GM18499 (cell line): ENCODE measurements at regions not wholly inside any gene's neighbourhood (a gene's known extent, or its start where the extent isn't known, plus 50 kb on each side); places are given as distances from the start of the nearest gene placed in this dataset.
A peak's percentile ranks its signal among the peaks of the same experiment; 100 is the strongest.
"Not testable (repeated sequence)": the region's sequence is repeated elsewhere in the genome, so short reads cannot be mapped to it uniquely, and the experiment has no call there.

Experiments
- ATAC-seq: cut with Tn5 transposase; IDR thresholded peaks from one replicate; pipeline ENCODE4 v1.9.1; 2021; ENCODE audit warnings: moderate number of reproducible peaks; ENCODE audit not compliant: insufficient read depth, unreplicated experiment

GRCh38 chr2:39487398-39488250, 50.5 kb upstream of the MAP4K3 start:
- ATAC-seq, result no peak

GRCh38 chr2:39488450-39488849, 51.4 kb upstream of the MAP4K3 start:
- ATAC-seq, result no peak

- no peak for ATAC-seq
These were observed 53.5 kb upstream of the MAP4K3 start for GRCh38 chr2:39490586-39490985.

- no peak for ATAC-seq
These were observed 54.6 kb upstream of the MAP4K3 start for GRCh38 chr2:39491653-39492052.

DNA sequence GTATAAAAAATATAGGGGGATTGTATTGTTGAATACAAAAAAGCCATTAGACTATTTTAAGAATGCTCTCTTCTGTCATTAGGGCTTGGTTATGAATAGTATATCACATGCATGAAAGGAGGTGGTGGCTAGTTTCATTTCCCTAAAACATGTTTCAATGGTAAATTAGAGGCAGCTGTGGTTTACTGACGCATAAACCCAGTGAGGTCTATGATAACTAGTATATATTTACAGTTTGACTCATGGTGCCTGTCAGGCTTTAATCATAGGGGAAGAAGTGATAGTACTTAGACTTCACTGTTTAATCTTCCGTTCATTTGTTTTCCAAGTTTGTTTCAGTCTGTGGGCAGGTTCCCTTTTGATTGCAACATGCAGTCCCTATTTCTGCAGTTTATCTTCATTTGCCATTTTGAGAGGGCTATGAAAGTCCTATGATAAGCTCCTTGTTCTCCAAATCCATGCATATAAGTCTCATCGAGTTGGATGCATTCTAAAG, 55.1 kb upstream of the MAP4K3 start:
- ATAC-seq, result peak; percentile 95

GRCh38 chr2:39492716-39493115, 55.6 kb upstream of the MAP4K3 start:
- ATAC-seq, result no peak

DNA sequence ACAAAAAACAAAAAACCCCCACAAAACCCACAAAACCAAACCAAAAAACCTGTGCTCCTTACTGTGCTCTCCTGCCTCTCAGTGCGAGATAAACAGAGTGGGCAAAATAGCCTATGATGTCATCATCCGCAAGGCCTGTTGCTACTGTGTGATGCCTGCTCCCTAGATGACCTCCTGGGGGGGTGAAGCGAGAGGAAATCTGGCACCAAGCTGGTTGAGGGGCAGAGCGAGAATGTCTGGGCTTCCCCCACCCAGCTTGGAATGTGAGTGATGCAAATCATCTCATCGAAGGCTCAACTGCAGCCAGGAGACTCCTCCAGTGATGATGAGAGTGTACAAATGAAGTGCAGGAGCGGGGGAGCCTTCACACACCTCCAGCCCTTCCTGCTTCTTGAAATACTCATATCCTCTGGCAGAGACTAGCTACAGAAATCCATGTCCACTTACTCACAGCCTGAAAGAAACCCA, 57.7 kb upstream of the MAP4K3 start:
- ATAC-seq, result peak; percentile 37

DNA sequence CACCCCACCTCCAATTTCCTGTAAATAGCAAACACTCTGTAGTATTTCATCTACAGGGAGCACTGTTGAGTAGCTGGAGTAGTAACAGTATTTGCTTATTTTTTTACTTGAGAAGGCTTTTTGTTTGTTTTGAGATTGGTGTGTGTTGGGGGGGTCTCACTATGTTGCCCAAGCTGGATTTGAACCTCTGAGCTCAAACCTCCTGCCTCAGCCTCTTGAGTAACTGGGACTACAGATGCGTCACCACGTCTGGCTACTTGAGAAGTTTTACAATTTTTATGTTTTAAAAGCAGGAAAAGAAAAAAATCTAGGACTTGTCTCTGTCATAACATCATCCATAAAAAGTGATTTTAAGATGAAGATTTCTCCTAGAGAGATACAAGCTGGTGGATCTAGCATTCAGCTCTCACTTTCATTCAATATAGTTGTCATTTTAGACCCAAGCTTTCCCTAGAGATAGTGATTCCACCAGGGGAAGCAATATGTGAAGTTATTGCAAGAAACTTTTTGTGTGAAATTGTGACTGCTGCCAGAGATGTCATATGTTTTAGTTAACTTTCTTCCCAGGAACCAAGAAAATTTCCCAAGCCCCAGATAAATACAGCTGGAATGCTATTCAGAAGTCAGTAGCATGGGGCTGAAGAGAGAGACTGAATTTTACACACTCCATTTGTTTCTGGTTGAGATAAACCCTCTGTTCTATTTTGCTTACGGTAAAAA, 60.2 kb upstream of the MAP4K3 start:
- no peak for ATAC-seq

DNA sequence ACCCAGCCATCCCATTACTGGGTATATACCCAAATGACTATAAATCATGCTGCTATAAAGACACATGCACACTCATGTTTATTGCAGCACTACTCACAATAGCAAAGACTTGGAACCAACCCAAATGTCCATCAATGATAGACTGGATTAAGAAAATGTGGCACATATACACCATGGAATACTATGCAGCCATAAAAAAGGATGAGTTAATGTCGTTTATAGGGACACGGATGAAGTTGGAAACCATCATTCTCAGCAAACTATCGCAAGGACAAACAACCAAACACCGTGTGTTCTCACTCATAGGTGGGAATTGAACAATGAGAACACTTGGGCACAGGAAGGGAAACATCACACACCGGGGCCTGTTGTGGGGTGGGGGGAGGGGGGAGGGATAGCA, 61.1 kb upstream of the MAP4K3 start:
- ATAC-seq, result not testable (repeated sequence)

GRCh38 chr2:39498786-39499185, 61.7 kb upstream of the MAP4K3 start:
- no peak for ATAC-seq

DNA sequence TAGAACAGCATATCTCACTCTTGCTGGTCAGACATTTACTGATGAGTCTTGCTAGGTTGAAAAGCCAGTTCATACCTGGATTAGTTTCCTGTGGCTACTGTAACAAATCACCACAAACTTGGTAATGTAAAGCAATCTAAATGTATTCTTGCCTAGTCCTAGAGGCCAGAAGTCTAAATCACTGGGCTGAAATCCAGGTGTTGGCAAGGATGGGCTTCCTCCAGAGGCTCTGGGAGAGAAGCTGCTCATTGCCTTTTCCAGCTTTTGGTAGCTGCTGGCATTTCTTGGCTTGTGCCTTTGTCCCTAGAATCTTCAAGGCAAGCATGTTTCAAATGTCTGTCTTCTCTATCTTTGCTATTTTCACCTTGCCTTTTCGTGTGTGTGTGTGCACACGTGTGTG, 62.3 kb upstream of the MAP4K3 start:
- ATAC-seq, result no peak

DNA sequence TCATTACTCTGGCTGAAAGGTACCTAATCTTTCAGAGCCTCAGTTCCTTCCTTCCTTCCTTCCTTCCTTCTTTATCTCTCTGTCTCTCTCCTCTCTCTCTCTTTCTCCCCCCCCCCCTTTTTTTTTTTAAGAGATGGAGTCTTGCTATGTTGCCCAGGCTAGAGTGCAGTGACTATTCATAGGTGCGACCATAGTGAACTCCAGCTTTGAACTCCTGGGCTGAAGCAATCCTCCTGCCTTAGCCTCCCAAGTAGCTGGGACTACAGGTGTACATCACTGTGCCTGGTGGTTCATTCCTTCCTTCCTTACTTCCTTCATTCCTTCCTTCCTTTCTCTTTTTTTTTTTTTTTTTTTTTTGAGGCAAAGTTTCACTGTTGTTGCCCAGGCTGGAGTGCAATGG, 64.3 kb upstream of the MAP4K3 start:
- ATAC-seq, result no peak

GRCh38 chr2:39503277-39503676, 66.2 kb upstream of the MAP4K3 start:
- no peak for ATAC-seq

DNA sequence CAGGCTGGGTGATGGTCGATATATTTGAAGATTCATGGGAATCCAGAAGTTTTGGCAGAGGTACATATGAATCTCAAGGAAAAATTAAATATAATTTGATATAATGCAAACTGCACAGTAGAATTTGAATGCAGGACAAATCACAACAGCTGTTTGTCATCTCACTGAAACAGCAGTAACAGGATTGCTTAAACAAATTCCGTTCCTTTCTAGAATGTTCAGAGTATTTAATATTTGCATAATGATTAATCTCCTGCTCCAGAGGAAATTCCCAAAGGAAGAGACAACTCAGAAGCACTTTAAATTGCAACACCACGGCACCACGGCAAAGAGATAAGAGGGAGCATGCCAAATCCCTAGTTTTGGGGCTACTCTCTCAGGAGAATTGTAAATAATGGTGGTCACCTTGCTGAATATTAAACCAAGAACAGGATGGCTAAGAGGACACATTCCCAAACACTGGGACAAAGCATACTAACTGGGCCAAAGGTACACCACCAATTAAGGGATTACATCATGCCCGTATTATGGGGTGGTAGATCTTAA, 67.8 kb upstream of the MAP4K3 start:
- ATAC-seq, result no peak

DNA sequence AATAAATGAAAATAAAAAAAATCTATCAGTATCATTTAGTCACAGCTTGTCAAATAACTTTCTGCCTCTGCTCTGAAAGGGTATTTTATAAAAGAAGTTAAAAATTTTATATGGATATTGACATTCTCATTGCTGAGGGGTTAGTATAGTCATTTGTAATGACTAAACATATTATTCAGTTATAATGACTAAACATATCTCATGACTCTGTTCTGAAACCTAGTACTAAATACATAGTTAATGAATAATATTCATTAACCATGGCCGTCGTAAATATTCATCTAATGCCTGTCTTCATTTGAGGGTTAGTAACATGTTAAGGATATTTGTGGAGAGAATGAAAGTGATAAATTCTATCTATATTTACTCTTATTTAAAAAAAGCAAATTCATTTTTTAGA, 69.1 kb upstream of the MAP4K3 start:
- no peak for ATAC-seq

DNA sequence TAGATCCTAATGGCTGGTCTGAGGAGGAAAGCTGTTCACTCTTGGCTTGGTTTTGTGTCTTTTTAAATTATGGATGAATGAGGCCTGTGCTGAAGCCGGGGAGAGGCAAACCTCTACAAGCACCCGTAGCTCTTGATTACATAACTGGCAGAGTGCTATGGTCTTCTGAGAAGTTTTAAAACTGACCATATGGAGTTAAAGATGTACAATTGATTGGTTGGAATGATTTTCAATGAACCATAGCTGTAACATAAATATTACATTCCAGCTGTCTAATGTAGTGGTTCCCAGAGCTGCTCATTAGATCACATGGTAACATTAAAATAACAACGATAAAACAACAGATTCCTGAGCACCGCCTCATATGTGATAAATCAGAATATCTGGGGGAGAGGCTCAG, 71.1 kb upstream of the MAP4K3 start:
- no peak for ATAC-seq

DNA sequence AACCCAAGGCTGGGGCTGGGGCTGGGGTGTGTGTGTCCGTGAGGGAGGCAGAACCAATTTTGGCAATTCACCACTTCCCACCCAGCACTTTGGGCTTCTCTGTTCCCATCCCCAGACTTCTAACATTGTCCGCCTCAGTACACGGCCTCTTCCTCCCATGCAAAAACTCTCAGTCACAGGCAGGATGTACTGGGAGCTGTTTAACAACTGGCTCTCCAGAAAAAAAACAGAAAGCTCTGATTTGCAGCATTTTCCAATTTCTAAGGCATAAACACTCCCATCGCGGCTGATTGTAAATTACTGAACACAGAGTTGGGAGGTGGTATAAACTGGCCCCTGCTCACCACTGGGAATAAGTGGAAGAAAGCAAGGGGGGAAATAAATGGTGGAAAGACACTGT, 73.1 kb upstream of the MAP4K3 start:
- no peak for ATAC-seq

DNA sequence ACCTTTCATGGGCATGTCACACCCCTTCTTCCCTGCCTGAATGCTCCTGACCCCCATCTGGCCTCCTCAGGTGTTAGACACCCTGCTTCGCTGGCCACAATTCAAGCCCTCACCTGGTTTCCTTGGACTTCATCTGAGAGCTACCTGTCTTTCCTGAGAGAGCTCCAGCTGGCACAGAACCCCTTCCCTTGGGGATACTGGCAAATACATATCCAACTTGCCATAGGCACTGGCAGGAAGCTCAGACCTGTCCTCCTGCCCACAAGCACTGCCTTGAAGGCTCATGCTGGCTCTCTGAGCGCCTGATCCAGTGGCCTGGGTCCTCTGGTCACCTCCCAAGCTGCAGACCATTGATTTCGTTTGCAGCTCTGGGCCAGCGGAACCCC, 74.1 kb upstream of the MAP4K3 start:
- ATAC-seq, result no peak

GRCh38 chr2:39511605-39512433, 74.7 kb upstream of the MAP4K3 start:
- ATAC-seq, result no peak

GRCh38 chr2:39512434-39512935, 75.4 kb upstream of the MAP4K3 start:
- no peak for ATAC-seq
